ENCODE measurements at regions not wholly inside any gene's neighbourhood (a gene's known extent, or its start where the extent isn't known, plus 50 kb on each side); places are given as distances from the start of the nearest gene placed in this dataset.

GRCh38 chr5:155839251-155840037, 487.5 kb upstream of the SGCD start:
- no peaks in the 10 kb centered on the region for H3K9me3 ChIP-seq
- DNase-seq: no peak
- H3K36me3 ChIP-seq (ENCODE audit: low read depth): no peaks in the 10 kb centered on the region
- no peak overlapping the region for H3K4me3 ChIP-seq
- TF ChIP-seq, protein P1, sequence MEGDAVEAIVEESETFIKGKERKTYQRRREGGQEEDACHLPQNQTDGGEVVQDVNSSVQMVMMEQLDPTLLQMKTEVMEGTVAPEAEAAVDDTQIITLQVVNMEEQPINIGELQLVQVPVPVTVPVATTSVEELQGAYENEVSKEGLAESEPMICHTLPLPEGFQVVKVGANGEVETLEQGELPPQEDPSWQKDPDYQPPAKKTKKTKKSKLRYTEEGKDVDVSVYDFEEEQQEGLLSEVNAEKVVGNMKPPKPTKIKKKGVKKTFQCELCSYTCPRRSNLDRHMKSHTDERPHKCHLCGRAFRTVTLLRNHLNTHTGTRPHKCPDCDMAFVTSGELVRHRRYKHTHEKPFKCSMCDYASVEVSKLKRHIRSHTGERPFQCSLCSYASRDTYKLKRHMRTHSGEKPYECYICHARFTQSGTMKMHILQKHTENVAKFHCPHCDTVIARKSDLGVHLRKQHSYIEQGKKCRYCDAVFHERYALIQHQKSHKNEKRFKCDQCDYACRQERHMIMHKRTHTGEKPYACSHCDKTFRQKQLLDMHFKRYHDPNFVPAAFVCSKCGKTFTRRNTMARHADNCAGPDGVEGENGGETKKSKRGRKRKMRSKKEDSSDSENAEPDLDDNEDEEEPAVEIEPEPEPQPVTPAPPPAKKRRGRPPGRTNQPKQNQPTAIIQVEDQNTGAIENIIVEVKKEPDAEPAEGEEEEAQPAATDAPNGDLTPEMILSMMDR (IDR thresholded peaks at IDR 0.05): no peak
- ATAC-seq: no peak
- H3K4me1 ChIP-seq (ENCODE audit: low read depth): no peaks in the 10 kb centered on the region
- intact Hi-C loops (cut with DNase I, micrococcal nuclease): no loop called here

DNA sequence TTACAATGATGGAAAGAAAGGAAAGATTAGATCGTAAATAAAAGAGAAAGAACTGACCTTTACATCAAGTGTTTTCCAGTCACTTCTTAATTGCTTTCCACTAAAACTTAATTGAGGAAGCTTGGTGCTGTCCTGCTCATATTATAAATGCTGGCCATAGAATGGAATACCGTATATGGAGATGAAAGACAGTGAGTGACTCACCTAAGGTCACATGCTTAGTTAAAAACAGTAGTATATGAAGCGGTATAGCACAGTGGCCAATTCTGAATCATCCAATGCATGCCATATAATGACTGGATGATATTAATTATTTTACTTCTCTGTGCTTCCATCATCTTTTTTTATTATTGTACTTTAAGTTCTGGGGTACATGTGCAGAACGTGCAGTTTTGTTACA, 482.4 kb upstream of the SGCD start:
- H3K4me1 ChIP-seq (ENCODE audit: low read depth): no peaks in the 10 kb centered on the region
- H3K9me3 ChIP-seq: no peaks in the 10 kb centered on the region
- intact Hi-C loops (cut with DNase I, micrococcal nuclease): no loop called here
- no peaks in the 10 kb centered on the region for H3K36me3 ChIP-seq (ENCODE audit: low read depth)
- ATAC-seq: peak; percentile 58
- TF ChIP-seq, protein P1 (IDR thresholded peaks at IDR 0.05): no peak
- no peak overlapping the region for H3K4me3 ChIP-seq
- no peak for DNase-seq

- Histone ChIP-seq H3K4me3 (no peak overlapping the region), H3K36me3 (ENCODE audit: low read depth) (no peaks in the 10 kb centered on the region), H3K9me3 (no peaks in the 10 kb centered on the region), H3K4me1 (ENCODE audit: low read depth) (no peaks in the 10 kb centered on the region)
- TF ChIP-seq, protein P1 (IDR thresholded peaks at IDR 0.05): no peak
- ATAC-seq (no peak), DNase-seq (no peak)
- intact Hi-C loops (cut with DNase I, micrococcal nuclease): no loop called here
Measured at GRCh38 chr5:155850370-155850769, 476.6 kb upstream of the SGCD start.

DNA sequence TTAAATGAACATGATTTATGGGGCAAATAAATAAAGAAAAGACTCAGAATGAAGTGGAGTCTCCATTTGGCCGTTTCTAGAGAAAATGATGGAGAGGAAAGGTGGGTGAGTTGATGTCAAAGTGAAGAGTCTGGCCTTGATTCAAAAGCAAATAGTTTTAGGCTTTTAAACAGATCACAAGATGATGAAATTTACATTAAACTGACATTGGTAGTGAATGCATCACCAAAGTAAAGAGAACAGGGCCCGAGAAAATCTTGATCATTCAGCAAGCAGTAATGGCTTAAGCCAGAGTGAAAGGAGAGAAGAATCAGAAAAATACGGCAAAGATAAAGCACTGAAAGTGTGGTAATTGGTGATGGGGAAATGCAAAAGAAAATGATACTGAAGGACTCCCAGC, 460.0 kb upstream of the SGCD start:
- ATAC-seq: no peak
- intact Hi-C loops (cut with DNase I, micrococcal nuclease): no loop called here

GRCh38 chr5:155867522-155868088, 459.4 kb upstream of the SGCD start:
- Histone ChIP-seq H3K36me3 (ENCODE audit: low read depth) (no peaks in the 10 kb centered on the region), H3K4me1 (ENCODE audit: low read depth) (no peaks in the 10 kb centered on the region), H3K9me3 (no peaks in the 10 kb centered on the region), H3K4me3 (no peak overlapping the region)
- TF ChIP-seq, protein P1 (IDR thresholded peaks at IDR 0.05): no peak
- DNase-seq (no peak), ATAC-seq (no peak)
- intact Hi-C loops (cut with DNase I, micrococcal nuclease): no loop called here

More for the DNA sequence above, 460.0 kb upstream of the SGCD start:
- TF ChIP-seq, protein P1 (IDR thresholded peaks at IDR 0.05): no peak
- Histone ChIP-seq H3K9me3 (no peaks in the 10 kb centered on the region), H3K36me3 (ENCODE audit: low read depth) (no peaks in the 10 kb centered on the region), H3K4me1 (ENCODE audit: low read depth) (no peaks in the 10 kb centered on the region), H3K4me3 (no peak overlapping the region)
- DNase-seq: no peak

Data from mucosa of descending colon (tissue), 3 donors.